Left lung (tissue), 4 donors: ENCODE measurements at regions not wholly inside any gene's neighbourhood (a gene's known extent, or its start where the extent isn't known, plus 50 kb on each side); places are given as distances from the start of the nearest gene placed in this dataset.
"Not testable (repeated sequence)": the region's sequence is repeated elsewhere in the genome, so short reads cannot be mapped to it uniquely, and the experiment has no call there.

Source experiments
- ATAC-seq: fragments of 200-7000 bp; cut with Tn5 transposase; one replicate; pipeline ENCODE4 v1.9.1; 2020; ENCODE audit warnings: moderate library complexity
- DNase-seq, 4 donors: peaks; one replicate each; pipeline ENCODE4 v3.0.0-alpha.2; 2013 to 2020
- H3K27ac ChIP-seq, 2 donors: fragments of 200-600 bp; sonication (generic) in 1 of 2; one replicate each; pipeline versions ENCODE4 v1.5.0 to v1.8.0; 2020 to 2021
- H3K27me3 ChIP-seq, 2 donors: fragments of 200-600 bp; sonication (generic) in 1 of 2; one replicate each; pipeline versions ENCODE4 v1.5.0 to v1.8.0; 2020 to 2021
- H3K36me3 ChIP-seq, 2 donors: fragments of 200-600 bp; sonication (generic) in 1 of 2; one replicate each; pipeline versions ENCODE4 v1.5.0 to v1.8.0; 2020 to 2021
- H3K4me1 ChIP-seq, 2 donors: fragments of 200-600 bp; one replicate each; pipeline ENCODE4 v1.8.0; 2021
- H3K4me3 ChIP-seq, 2 donors: fragments of 200-600 bp; sonication (generic) in 1 of 2; one replicate each; pipeline versions ENCODE4 v1.5.0 to v1.8.0; 2020 to 2021; ENCODE audit warnings: mild to moderate bottlenecking in 1 of 2
- H3K9me3 ChIP-seq, 2 donors: fragments of 200-600 bp; sonication (generic) in 1 of 2; one replicate each; pipeline versions ENCODE4 v1.5.0 to v1.8.0; 2020 to 2021
- CTCF ChIP-seq, 2 donors: fragments of 200-600 bp; sonication (generic) in 1 of 2; IDR thresholded peaks; one replicate each; pipeline versions ENCODE4 v1.5.0 to v1.8.0; 2021; ENCODE audit warnings: antibody characterized with exemption in 2 of 2
- intact Hi-C, 2 donors: fragments of 100-400 bp; cut with DNase I; formaldehyde crosslinking; loops; one replicate each; pipeline versions ENCODE4 v1.11.2 to v1.14.2; 2022
- donor health status: DM: no; HTN: yes; CAD: no.
- donor health status: DM: no; HTN: no; CAD: no.

DNA sequence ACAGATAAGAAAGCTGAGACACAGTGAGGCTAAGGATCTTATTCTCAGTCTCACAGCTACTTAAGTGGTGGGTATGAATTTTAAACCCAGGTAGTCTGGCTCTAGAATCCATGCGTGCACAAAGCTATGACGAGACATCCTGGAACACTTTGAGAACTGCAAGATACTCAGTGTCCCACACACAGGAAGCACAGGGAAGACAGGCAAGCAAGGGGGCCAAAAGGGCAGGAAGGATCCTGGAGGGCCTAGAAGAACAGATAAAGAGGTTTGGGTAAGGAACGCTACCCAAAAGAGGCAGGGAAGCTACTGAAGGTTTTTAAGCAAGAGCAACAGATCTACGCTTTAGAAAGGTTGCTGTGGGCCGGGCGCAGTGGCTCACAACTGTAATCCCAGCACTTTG is 99.1 kb upstream of the HES1 start:
- no peaks in the 10 kb centered on the region for H3K36me3 ChIP-seq
- ATAC-seq, result no peak
- intact Hi-C loops, result no loop called here

DNA sequence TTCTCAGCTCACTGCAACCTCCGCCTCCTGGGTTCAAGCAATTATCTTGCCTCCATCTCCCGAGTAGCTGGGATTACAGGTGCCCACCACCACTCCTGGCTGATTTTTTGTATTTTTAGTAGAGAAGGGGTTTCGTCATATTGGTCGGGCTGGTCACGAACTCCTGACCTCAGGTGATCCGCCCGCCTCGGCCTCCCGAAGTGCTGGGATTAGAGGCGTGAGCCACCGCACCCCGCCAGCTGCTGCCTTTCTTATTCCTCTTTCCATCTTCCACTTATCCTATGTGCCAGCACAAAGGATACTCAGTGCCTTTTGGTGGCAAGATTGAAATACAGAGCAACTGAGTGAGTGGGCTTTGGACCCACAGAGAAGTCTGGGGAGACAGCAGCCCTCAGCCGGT is 97.6 kb upstream of the HES1 start:
- DNase-seq, H3K36me3 ChIP-seq, H3K4me1 ChIP-seq, H3K27me3 ChIP-seq, ATAC-seq, intact Hi-C loops, H3K27ac ChIP-seq, H3K9me3 ChIP-seq, H3K4me3 ChIP-seq: not testable (repeated sequence)

More for the DNA sequence above, 99.1 kb upstream of the HES1 start:
- Histone ChIP-seq H3K9me3 (no peaks in the 10 kb centered on the region), H3K27me3 (no peaks in the 10 kb centered on the region), H3K4me3 (no peak overlapping the region), H3K4me1 (no peaks in the 10 kb centered on the region), H3K27ac (no peak overlapping the region)
- DNase-seq, result no peak
- no peak for TF ChIP-seq CTCF (IDR thresholded peaks at IDR 0.05)

DNA sequence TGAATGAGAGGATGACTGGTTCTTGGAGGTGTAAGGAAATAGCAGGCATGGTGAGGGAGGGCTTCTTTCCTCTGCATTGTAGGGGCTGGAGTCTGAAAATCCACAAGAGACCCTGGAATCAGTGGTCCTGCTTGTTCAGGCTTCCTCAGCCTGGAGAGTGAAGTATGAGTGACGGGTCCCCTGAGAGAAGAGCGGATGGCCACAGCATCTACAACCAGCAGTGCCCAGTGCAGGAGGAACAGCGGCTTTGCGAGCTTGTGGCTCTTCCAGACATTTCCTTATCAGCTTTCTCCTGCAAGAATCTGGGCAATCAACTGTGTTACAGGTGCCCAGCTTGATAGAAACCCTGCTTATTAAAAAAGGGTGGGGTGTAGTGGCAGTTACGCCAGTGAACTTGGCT is 97.0 kb upstream of the HES1 start:
- H3K4me3 ChIP-seq, result no peak overlapping the region
- no peaks in the 10 kb centered on the region for H3K27me3 ChIP-seq
- no peaks in the 10 kb centered on the region for H3K36me3 ChIP-seq
- H3K9me3 ChIP-seq, result no peaks in the 10 kb centered on the region
- no peak overlapping the region for H3K27ac ChIP-seq
- TF ChIP-seq CTCF (IDR thresholded peaks at IDR 0.05), result no peak
- H3K4me1 ChIP-seq, result no peaks in the 10 kb centered on the region
- intact Hi-C loops, result no loop called here
- DNase-seq (no peak), ATAC-seq (no peak)

GRCh38 chr3:194040516-194041273 is 95.3 kb upstream of the HES1 start:
- no peak for ATAC-seq
- Histone ChIP-seq H3K9me3 (no peaks in the 10 kb centered on the region), H3K4me3 (no peak overlapping the region), H3K4me1 (no peaks in the 10 kb centered on the region), H3K27me3 (no peaks in the 10 kb centered on the region), H3K27ac (peak overlapping the region in 1 of 2 donors; percentile 50), H3K36me3 (no peaks in the 10 kb centered on the region)
- no peak for TF ChIP-seq CTCF (IDR thresholded peaks at IDR 0.05)
- intact Hi-C loops, result no loop called here
- no peak for DNase-seq

DNA sequence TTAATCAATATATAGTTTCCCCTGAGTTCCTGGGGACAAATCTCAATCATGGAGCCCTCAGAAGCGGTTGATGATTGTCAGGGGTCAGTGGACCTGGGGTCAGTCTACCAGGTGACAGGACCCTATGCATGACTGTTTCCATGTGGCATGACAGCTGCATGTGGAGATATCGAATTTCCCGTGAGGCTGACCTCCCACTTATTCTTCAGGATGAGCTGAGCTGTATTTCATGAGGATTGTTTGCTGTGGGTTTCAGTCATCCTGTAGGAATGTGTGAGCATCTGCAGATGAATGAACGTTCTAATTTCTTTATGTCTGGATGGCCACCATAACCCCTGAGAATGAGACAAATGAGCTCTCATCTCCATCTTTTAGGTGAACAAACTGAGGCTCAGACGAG is 93.0 kb upstream of the HES1 start:
- H3K9me3 ChIP-seq, result no peaks in the 10 kb centered on the region
- no peak overlapping the region for H3K4me3 ChIP-seq
- intact Hi-C loops, result no loop called here
- H3K4me1 ChIP-seq, result peaks cover 6 to 17% of the 10 kb centered on the region in 2 donors
- no peaks in the 10 kb centered on the region for H3K36me3 ChIP-seq
- no peak for DNase-seq
- no peak for TF ChIP-seq CTCF (IDR thresholded peaks at IDR 0.05)
- no peak overlapping the region for H3K27ac ChIP-seq
- no peaks in the 10 kb centered on the region for H3K27me3 ChIP-seq
- ATAC-seq, result no peak

DNA sequence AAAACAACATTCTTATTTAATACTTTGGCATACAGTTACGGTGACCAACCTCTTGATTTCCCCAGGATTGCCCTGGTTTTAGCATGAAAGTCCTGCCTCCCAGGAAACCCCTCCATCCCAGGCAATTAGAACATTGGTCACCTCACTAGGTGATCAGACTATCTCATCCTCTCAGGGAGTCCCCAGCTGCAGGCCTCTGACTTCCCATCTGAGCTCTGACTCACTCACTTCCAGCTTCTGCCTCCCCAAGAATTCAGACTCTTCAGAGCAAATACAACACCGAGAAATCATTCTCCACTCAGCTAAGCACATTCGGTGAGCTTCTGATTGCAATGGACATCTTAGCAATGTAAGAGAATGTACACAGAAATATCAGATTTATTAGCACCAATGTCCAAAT is 92.4 kb upstream of the HES1 start:
- Histone ChIP-seq H3K27ac (no peak overlapping the region), H3K27me3 (no peaks in the 10 kb centered on the region), H3K4me1 (peaks cover 6 to 18% of the 10 kb centered on the region in 2 donors), H3K36me3 (no peaks in the 10 kb centered on the region), H3K4me3 (no peak overlapping the region), H3K9me3 (no peaks in the 10 kb centered on the region)
- no peak for ATAC-seq
- no peak for DNase-seq
- no peak for TF ChIP-seq CTCF (IDR thresholded peaks at IDR 0.05)
- intact Hi-C loops, result no loop called here
